HCT116 (cell line): ENCODE measurements at regions not wholly inside any gene's neighbourhood (a gene's known extent, or its start where the extent isn't known, plus 50 kb on each side); places are given as distances from the start of the nearest gene placed in this dataset.

Experiments used
- ATAC-seq: fragments of 200-7000 bp; cut with Tn5 transposase; 2 replicates; pipeline ENCODE4 v1.9.1; 2020; ENCODE audit warnings: mild to moderate bottlenecking, moderate library complexity
- BruUV-seq: library from RNA; stranded (reverse); fragments of 400-500 nt; replicated peaks from 2 replicates; lab custom pipeline; 2021; lab: Mats Ljungman, UMichigan
- CTCF ChIA-PET: fragments of 300-600 bp; sonication (Branson Sonifier 250); formaldehyde crosslinking; loops from one replicate; lab custom pipeline; 2021; ENCODE audit warnings: antibody characterized with exemption; lab: Charles Lee
- POLR2A ChIA-PET: fragments of 300-600, 350-600 bp; sonication (Branson Sonifier 250); formaldehyde crosslinking; loops from one replicate; lab custom pipeline; 2021; ENCODE audit warnings: antibody characterized with exemption; lab: Charles Lee
- RAD21 ChIA-PET, 2 experiments: fragments of 300-600 bp; sonication (Branson Sonifier 250); formaldehyde crosslinking; loops; one replicate each; lab custom pipeline; 2023; ENCODE audit warnings: low total read pairs in 2 of 2; ENCODE audit not compliant: uncharacterized antibody in 2 of 2, unreplicated experiment in 2 of 2, low non-redundant PET in 1 of 2; lab: Charles Lee
- DNase-seq: peaks from one replicate; pipeline ENCODE4 v3.0.0-alpha.2; 2010; ENCODE audit warnings: low read depth, low spot score
- H2AFZ ChIP-seq: fragments of 200-600 bp; shearing (Covaris generic), sonication (generic); 2 replicates; pipeline ENCODE4 v1.6.1; 2017; ENCODE audit warnings: low read depth, mixed run types, mixed read lengths, antibody characterized with exemption, low read length; ENCODE audit not compliant: poor library complexity, severe bottlenecking
- H3K27ac ChIP-seq: 2 replicates; pipeline ENCODE4 v1.5.1; 2012; ENCODE audit warnings: low read depth, low read length
- H3K27me3 ChIP-seq: fragments of 200-600 bp; sonication (generic); 2 replicates; pipeline ENCODE4 v1.6.1; 2016; ENCODE audit warnings: mixed run types, low read length, mixed read lengths; ENCODE audit not compliant: insufficient read depth
- H3K36me3 ChIP-seq, 2 experiments: fragments of 200-500 bp in 1 of 2; fragments of 200-600 bp in 1 of 2; sonication (Bioruptor generic) in 1 of 2; sonication (generic) in 1 of 2; 2 replicates each; pipeline versions ENCODE4 v1.5.1 to v1.6.1; 2014 to 2016; ENCODE audit warnings: low read length in 2 of 2, inconsistent platforms in 1 of 2, mixed read lengths in 1 of 2, mixed run types in 1 of 2; ENCODE audit not compliant: insufficient read depth in 2 of 2, control insufficient read depth in 1 of 2
- H3K4me1 ChIP-seq, 2 experiments: fragments of 200-600 bp in 1 of 2; sonication (generic) in 1 of 2; 2 replicates each; pipeline versions ENCODE4 v1.5.1 to v1.6.1; 2012 to 2017; ENCODE audit warnings: low read length in 2 of 2, inconsistent platforms in 1 of 2, mild to moderate bottlenecking in 1 of 2, mixed read lengths in 1 of 2, mixed run types in 1 of 2, moderate library complexity in 1 of 2; ENCODE audit not compliant: insufficient read depth in 2 of 2, control insufficient read depth in 1 of 2
- H3K4me2 ChIP-seq: fragments of 200-600 bp; sonication (generic); 2 replicates; pipeline ENCODE4 v1.6.1; 2017; ENCODE audit warnings: mixed run types, low read length, mixed read lengths
- H3K4me3 ChIP-seq, 2 experiments: fragments of 200-600 bp in 1 of 2; sonication (generic) in 1 of 2; replicated peaks in 1 of 2; 2 replicates each; pipeline ENCODE4 v1.5.1; 2011 to 2016; ENCODE audit warnings: low read length in 2 of 2, control low read depth in 1 of 2, low read depth in 1 of 2, mild to moderate bottlenecking in 1 of 2, mixed read lengths in 1 of 2, mixed run types in 1 of 2
- H3K79me2 ChIP-seq: fragments of 200-600 bp; sonication (generic); 2 replicates; pipeline ENCODE4 v1.6.1; 2017; ENCODE audit warnings: mild to moderate bottlenecking, mixed run types, low read length, moderate library complexity, mixed read lengths; ENCODE audit not compliant: insufficient read depth
- H3K9ac ChIP-seq: fragments of 200-600 bp; sonication (generic); 2 replicates; pipeline ENCODE4 v1.6.1; 2016; ENCODE audit warnings: low read length, mixed read lengths
- H3K9me2 ChIP-seq: fragments of 200-600 bp; sonication (generic), shearing (Covaris generic); 2 replicates; pipeline ENCODE4 v1.6.1; 2017; ENCODE audit warnings: mixed run types, mild to moderate bottlenecking, moderate library complexity; ENCODE audit not compliant: insufficient read depth
- H3K9me3 ChIP-seq, 2 experiments: fragments of 200-500 bp in 1 of 2; fragments of 200-600 bp in 1 of 2; sonication (Bioruptor generic) in 1 of 2; sonication (generic) in 1 of 2; 2 replicates each; pipeline ENCODE4 v1.6.1; 2014 to 2017; ENCODE audit warnings: low read length in 2 of 2, mixed read lengths in 2 of 2, inconsistent platforms in 1 of 2, low read depth in 1 of 2, mild to moderate bottlenecking in 1 of 2, mixed run types in 1 of 2, moderate library complexity in 1 of 2; ENCODE audit not compliant: control insufficient read depth in 1 of 2, insufficient read depth in 1 of 2
- H4K20me1 ChIP-seq: fragments of 200-600 bp; sonication (generic), shearing (Covaris generic); 2 replicates; pipeline ENCODE4 v1.6.1; 2017; ENCODE audit warnings: mixed run types, mild to moderate bottlenecking, moderate library complexity; ENCODE audit not compliant: insufficient read depth
- CBX3 ChIP-seq: IDR thresholded peaks from 2 replicates; pipeline ENCODE4 v1.6.1; 2012; ENCODE audit warnings: low read depth
- CEBPB ChIP-seq: IDR thresholded peaks from 2 replicates; pipeline ENCODE4 v1.6.1; 2012; ENCODE audit warnings: low read depth
- ELF1 ChIP-seq: IDR thresholded peaks from 2 replicates; pipeline ENCODE4 v1.6.1; 2012; ENCODE audit warnings: low read depth, borderline replicate concordance
- EZH2 ChIP-seq: fragments of 200-600 bp; sonication (generic); IDR thresholded peaks from 2 replicates; pipeline ENCODE4 v1.6.1; 2017; ENCODE audit warnings: antibody characterized with exemption, mixed run types
- EZH2phosphoT487 ChIP-seq: fragments of 200-600 bp; IDR thresholded peaks from 2 replicates; pipeline ENCODE4 v1.6.1; 2018; ENCODE audit warnings: antibody characterized with exemption, borderline replicate concordance
- FOSL1 ChIP-seq: IDR thresholded peaks from 2 replicates; pipeline ENCODE4 v1.6.1; 2012; ENCODE audit warnings: low read depth
- JUND ChIP-seq: IDR thresholded peaks from 2 replicates; pipeline ENCODE4 v1.6.1; 2012
- POLR2AphosphoS5 ChIP-seq: IDR thresholded peaks from 2 replicates; pipeline ENCODE4 v1.6.1; 2011; ENCODE audit warnings: mild to moderate bottlenecking, low read depth, low read length, moderate library complexity
- RAD21 ChIP-seq: IDR thresholded peaks from 2 replicates; pipeline ENCODE4 v1.6.1; 2012; ENCODE audit warnings: low read depth, mild to moderate bottlenecking
- SP1 ChIP-seq: IDR thresholded peaks from 2 replicates; pipeline ENCODE4 v1.6.1; 2012; ENCODE audit warnings: low read depth
- TCF7L2 ChIP-seq: IDR thresholded peaks from 2 replicates; pipeline ENCODE4 v1.7.0; 2011; ENCODE audit warnings: borderline replicate concordance, inconsistent platforms; ENCODE audit not compliant: insufficient read depth, insufficient read length; ENCODE audit errors: extremely low read depth
- ZNF274 ChIP-seq: fragments of 200-500 bp; sonication (Bioruptor generic); IDR thresholded peaks from 2 replicates; pipeline ENCODE4 v1.6.1; 2014; ENCODE audit warnings: mild to moderate bottlenecking, low read depth, low read length, inconsistent platforms
- intact Hi-C: fragments of 100-400 bp; cut with micrococcal nuclease; formaldehyde crosslinking; loops from 2 replicates; pipeline ENCODE4 v1.10.0; 2022
- TF ChIP-seq, protein P1 (sequence below): IDR thresholded peaks from 2 replicates; pipeline ENCODE4 v1.6.1; 2011; ENCODE audit warnings: mild to moderate bottlenecking, low read length, moderate library complexity; ENCODE audit not compliant: insufficient replicate concordance; ENCODE audit errors: extremely low read depth
- TF ChIP-seq, protein P2 (sequence below), 3 experiments: fragments of 200-600 bp in 1 of 3; sonication (generic) in 1 of 3; IDR thresholded peaks in 2 of 3; conservative IDR thresholded peaks in 1 of 3; 2 replicates each; pipeline ENCODE4 v1.5.1; 2012 to 2017; ENCODE audit warnings: low read depth in 2 of 3, low read length in 2 of 3, antibody characterized with exemption in 1 of 3, borderline replicate concordance in 1 of 3, control low read depth in 1 of 3, mild to moderate bottlenecking in 1 of 3, mixed read lengths in 1 of 3, mixed run types in 1 of 3, moderate library complexity in 1 of 3; ENCODE audit not compliant: insufficient read depth in 1 of 3
- TF ChIP-seq, protein P3 (sequence below): IDR thresholded peaks from 2 replicates; pipeline ENCODE4 v1.6.1; 2012

DNA sequence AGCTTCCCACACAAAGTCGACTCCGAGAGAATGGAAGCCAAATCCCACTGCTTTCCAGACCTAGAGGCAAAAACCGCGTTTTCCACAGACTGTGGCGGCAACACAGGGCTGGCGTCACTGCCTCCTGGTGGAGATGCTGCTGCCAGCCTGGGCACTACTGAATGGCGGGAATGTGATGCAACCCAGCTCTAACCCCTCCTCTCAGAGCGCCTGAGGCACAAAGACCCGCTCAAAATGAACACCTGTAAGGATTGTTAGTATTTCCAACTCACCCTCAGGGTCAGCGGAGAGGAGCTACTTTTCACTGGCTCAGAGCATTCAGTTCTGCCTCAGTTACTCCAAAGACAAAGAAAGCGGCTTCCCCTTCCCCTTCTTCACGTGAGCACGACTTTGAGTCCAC is 548.0 kb upstream of the SALL3 start:
- TF ChIP-seq POLR2AphosphoS5 (no peak), EZH2 (no peak), ZNF274 (no peak), JUND (no peak), RAD21 (no peak), SP1 (no peak), TCF7L2 (no peak), CEBPB (no peak), ELF1 (no peak), EZH2phosphoT487 (no peak), FOSL1 (no peak), CBX3 (no peak)
- TF ChIP-seq, protein P1, sequence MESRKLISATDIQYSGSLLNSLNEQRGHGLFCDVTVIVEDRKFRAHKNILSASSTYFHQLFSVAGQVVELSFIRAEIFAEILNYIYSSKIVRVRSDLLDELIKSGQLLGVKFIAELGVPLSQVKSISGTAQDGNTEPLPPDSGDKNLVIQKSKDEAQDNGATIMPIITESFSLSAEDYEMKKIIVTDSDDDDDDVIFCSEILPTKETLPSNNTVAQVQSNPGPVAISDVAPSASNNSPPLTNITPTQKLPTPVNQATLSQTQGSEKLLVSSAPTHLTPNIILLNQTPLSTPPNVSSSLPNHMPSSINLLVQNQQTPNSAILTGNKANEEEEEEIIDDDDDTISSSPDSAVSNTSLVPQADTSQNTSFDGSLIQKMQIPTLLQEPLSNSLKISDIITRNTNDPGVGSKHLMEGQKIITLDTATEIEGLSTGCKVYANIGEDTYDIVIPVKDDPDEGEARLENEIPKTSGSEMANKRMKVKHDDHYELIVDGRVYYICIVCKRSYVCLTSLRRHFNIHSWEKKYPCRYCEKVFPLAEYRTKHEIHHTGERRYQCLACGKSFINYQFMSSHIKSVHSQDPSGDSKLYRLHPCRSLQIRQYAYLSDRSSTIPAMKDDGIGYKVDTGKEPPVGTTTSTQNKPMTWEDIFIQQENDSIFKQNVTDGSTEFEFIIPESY = no peak
- TF ChIP-seq, protein P2, sequence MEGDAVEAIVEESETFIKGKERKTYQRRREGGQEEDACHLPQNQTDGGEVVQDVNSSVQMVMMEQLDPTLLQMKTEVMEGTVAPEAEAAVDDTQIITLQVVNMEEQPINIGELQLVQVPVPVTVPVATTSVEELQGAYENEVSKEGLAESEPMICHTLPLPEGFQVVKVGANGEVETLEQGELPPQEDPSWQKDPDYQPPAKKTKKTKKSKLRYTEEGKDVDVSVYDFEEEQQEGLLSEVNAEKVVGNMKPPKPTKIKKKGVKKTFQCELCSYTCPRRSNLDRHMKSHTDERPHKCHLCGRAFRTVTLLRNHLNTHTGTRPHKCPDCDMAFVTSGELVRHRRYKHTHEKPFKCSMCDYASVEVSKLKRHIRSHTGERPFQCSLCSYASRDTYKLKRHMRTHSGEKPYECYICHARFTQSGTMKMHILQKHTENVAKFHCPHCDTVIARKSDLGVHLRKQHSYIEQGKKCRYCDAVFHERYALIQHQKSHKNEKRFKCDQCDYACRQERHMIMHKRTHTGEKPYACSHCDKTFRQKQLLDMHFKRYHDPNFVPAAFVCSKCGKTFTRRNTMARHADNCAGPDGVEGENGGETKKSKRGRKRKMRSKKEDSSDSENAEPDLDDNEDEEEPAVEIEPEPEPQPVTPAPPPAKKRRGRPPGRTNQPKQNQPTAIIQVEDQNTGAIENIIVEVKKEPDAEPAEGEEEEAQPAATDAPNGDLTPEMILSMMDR (IDR thresholded peaks at IDR 0.05 in 2 of 3, conservative IDR thresholded peaks at IDR 0.05 in 1 of 3; ENCODE audit: borderline replicate concordance in 1 of 3, insufficient read depth in 1 of 3, low read depth in 2 of 3, low read length in 2 of 3) = no peak
- TF ChIP-seq, protein P3, sequence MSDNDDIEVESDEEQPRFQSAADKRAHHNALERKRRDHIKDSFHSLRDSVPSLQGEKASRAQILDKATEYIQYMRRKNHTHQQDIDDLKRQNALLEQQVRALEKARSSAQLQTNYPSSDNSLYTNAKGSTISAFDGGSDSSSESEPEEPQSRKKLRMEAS = no peak
- no peaks in the 10 kb centered on the region for H3K9me2 ChIP-seq
- no peak overlapping the region for H3K4me3 ChIP-seq
- no peak overlapping the region for H2AFZ ChIP-seq
- CTCF ChIA-PET = no interaction called here
- no peak overlapping the region for H3K9ac ChIP-seq
- H4K20me1 ChIP-seq = no peaks in the 10 kb centered on the region
- BruUV-seq = no TSS peak
- H3K36me3 ChIP-seq = no peaks in the 10 kb centered on the region
- POLR2A ChIA-PET = no interaction called here
- H3K4me2 ChIP-seq = no peak overlapping the region
- DNase-seq = no peak
- ATAC-seq = no peak
- RAD21 ChIA-PET = no interaction called here
- H3K79me2 ChIP-seq = no peaks in the 10 kb centered on the region
- intact Hi-C loops = no loop called here
- no peak overlapping the region for H3K27ac ChIP-seq
- no peaks in the 10 kb centered on the region for H3K4me1 ChIP-seq
- H3K27me3 ChIP-seq = no peaks in the 10 kb centered on the region
- peaks cover 4 to 21% of the 10 kb centered on the region in 2 experiments; a peak in 2 of 4 replicates for H3K9me3 ChIP-seq
